Smooth muscle cell of the brain vasculature (primary cell): ENCODE measurements at regions not wholly inside any gene's neighbourhood (a gene's known extent, or its start where the extent isn't known, plus 50 kb on each side); places are given as distances from the start of the nearest gene placed in this dataset.
A peak's percentile ranks its signal among the peaks of the same experiment; 100 is the strongest.

ENCODE experiments used
- DNase-seq: peaks from one replicate; pipeline ENCODE4 v3.0.0-alpha.2; 2012; ENCODE audit warnings: low read depth, low spot score

DNA sequence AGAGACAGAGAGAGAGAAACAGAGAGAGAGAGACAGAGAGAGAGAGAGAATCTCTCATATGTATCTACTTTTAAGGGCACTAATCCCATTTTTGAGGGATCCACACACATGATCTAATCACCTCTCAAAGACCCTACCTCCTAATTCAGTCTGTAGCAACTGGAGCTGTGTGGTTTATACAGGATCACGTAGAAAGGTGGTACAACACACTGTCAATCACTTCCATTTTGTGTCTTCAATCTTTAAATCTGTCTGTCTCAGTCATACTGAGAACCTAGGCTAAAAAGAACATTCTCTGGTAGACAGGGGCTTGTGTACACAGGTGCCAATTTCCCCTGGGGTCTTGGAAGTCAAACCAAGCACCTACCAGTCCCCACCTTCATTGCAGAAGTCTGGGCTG is 229.9 kb downstream of the TGFB2 start:
- DNase-seq: no peak

DNA sequence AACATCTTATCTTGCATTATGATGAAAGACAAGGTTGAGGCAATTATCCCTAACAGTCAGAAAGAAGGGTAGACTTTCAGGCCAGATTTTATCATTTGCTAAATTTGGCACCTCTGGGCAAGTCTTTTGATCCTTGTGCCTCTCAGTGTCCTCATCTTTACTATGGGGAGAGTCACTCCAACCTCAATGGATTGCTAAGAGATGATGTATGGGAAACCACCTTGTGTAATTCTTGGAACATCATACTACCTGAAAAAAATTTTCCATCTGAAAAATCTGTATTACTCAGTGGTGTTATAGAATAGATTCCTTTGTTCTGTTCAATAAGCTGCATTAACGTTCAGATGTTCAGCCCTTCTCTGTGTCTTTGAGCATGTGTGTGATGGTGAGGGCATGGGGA is 230.7 kb downstream of the TGFB2 start:
- no peak for DNase-seq

DNA sequence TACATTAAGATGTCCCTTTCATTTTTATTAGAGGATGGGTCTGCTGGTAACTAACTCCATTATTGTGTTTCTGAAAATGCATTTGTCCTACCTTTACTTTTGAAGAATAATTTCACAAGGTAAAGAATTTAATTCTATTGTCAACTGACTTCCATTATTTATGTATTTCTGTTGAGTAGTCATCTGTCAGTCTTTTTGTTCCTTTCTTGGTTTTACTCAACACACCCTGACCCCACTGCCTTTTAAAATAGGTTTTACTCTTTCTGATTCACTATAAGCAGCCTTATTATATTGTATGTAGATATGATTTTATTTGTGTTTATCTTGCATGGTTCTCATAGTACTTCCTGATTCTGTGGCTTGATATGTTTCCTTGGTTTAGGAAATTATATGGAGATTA is 237.5 kb downstream of the TGFB2 start:
- DNase-seq: no peak

DNA sequence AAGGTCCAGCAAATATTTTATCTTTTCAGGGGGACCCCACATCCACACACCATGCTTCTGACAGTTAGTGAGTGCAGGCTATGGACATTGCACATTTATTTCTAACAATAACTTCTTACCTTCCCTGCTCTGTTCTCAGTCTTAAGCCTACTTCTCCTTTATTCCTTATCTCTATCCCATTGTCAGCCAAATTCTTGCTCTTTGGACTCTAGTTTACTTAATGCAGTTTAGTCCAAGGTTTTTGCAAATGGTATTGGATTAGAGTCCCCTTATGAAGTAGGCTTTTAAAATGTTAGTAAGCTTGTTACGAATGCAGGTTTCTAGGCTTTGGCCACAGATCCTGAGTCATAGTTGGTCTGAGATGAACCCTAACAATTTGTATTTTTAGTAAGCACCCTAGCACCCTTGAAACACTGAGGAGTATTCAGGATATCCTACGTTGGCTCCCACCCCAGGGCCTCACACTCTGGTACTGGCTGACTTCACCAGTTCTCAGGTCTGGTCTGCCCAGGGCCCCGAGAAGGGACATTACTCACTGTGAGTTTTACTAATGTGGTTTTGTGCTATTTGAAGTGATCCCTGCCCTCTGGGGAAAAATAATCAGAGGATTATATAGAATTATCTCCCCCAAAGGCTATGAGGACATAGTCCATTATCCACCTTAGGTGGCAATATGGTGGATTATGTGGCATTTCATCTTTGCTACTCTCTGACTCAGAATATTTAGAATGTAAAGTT is 239.5 kb downstream of the TGFB2 start:
- DNase-seq: no peak

DNA sequence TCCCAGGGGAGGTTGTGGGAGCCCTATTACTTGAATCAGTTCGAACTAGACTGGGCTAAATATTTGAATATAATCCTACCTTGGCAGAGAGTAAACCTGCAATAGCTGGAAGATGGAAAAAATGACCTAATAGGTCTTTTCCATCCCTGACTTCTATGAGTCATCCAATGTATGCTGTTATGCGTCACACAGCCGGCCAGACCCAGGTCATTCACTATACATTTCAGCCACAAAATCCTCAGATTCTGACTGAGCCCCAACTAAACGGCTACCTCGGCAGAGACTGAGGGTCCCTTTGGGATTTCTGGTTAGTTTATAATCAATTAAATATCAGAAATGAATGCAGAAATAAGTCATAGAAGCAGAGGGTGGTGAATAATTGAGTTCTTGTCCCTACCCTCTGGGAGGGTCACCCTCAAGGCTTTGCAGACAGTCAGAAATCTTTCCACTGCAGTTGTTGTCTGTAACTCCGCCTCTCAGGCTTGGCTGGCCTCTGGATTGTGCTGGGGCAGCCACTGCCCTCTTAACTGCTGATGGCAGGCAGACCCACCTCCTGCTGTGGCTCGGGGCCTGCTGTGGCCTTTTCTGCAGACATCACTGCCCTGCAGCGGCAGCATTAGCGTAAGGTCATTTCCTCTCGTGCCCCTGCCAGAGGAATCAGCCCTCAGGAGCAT is 240.5 kb downstream of the TGFB2 start:
- peak; percentile 33 for DNase-seq

DNA sequence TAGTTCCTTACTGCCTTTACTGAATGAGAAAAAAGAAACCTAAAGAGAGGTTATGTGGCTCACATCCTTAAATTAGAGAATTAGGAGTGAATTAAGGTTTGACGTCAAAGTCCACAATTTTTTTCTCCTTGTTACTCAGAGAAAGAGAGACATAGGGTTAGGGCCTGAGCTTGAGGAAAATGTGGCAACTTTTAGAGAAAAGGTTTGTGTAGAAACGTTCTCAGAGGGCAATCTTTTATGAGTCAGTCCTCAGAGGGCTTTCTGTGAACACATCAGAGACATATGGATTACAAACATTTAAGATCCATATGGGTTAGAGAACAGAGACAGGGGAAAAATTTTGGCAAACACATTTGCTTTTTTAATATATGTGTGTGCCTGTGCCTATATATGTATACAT is 242.8 kb downstream of the TGFB2 start:
- no peak for DNase-seq

DNA sequence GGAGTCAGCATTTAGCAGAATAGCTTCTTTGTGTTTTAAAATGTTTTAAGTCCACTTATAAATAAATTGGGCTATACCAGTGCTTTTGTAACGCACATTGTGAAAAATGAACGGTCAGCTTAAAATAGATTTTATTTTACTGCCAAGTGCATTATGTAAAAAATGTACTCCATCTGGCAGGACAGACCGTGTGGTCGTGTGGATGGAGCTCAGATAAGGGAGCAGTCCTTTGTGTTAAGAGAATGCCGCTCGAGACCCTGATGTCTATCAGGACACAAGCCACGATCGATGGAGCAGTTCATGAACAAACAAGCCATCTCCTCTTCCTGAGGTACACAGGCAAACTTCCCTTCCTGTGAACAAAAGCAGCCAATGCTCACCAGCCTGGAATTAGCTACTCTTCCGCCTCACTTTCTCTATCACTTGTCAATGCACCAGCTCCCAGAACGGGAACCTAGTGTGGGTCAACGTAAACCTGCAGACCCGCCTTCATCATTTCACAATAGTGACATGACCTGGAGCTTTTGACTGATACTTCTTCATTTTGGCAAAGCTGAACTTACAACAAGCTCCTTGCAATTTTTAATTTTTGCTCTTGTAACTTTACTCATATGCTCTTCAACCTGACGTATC is 243.5 kb downstream of the TGFB2 start:
- no peak for DNase-seq

DNA sequence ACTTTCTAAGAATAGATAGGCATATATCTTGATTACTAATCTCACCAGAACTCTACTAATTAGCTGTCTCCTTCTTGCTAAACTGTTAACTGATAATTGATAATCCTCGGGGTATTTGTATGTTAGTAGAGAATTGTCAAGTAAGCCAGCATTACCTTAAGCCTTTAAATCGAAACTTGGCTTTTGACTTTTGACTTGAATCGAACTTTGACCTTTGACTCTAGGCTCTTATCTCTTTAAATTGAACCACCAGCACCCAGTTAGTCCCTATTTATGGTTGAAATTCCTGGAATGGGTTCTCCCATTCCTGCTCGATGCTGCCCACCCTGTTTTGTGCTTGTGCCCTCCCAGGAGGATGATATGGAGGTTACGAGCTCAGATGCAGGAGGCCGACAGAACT is 244.4 kb downstream of the TGFB2 start:
- DNase-seq: no peak

DNA sequence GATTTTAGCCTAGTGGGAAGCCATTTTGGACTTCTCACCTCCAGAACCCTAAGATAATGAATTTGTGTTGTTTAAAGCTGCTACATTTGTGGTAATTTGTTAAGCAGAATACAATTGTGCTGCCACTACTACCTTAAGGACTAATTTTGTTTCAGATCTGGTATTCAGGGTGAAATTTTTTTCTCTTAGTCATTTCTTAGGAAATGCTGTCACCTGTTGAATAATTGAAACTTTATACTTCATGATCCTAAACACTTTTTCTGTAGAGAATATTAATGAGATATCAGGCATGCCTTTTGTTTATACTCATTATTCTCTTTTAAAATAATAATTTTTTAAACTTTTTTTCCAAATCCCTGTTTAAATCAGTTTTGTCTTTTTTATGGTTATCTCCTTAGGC is 246.8 kb downstream of the TGFB2 start:
- DNase-seq: no peak

DNA sequence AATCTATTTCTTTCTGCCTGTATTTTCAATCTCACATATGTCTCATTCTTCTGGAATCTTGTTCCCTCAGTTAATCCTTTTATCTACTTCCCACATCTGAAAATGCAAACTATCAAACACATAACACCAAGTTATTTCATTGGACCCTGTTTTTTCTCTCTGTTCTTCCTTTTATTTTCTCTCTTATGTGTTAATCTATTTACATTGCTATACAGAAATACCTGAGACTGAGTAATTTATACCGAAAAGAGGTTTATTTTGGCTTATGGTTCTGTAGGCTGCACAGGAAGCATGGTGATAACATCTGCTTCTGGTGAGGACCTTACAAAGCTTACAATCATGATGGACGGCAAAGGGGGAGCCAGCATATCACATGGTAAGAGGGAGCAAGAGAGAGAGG is 247.6 kb downstream of the TGFB2 start:
- no peak for DNase-seq

DNA sequence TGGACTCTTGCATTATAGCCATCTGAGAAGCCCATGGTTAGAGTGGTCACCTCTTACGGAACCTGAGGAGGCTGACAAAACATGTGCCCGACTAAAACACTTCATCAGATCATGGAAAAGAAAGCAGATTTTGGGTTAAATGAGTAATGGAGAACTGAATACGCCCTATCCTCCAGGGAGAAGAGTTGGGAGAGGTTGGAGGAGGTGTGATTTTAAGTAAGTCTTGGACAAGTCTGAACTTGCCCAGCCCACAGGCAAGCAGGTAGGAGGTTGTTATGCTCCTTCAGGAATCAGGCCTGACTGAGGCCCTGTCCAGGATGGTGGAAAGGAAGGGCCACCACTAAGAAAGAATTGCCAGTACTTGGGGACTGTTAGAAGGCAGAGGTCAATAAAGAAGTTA is 255.8 kb downstream of the TGFB2 start:
- no peak for DNase-seq

DNA sequence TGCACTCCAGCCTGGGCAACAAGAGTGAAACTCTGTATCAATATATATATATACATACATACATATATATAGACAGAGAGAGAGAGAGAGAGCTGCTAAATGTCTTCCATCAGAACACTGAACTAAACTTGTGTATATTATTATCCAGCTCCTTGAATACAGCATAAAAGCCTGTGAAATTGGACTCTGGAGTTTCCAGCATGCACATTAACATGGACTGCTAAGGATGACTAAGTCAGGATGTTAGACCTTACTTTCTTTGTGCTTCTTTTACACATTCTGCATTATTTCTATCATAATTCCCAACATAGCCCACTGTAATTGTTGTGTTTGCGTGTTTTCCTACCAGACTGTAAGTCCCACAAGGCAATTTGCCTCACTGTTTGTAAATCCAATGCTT is 259.1 kb downstream of the TGFB2 start:
- no peak for DNase-seq

DNA sequence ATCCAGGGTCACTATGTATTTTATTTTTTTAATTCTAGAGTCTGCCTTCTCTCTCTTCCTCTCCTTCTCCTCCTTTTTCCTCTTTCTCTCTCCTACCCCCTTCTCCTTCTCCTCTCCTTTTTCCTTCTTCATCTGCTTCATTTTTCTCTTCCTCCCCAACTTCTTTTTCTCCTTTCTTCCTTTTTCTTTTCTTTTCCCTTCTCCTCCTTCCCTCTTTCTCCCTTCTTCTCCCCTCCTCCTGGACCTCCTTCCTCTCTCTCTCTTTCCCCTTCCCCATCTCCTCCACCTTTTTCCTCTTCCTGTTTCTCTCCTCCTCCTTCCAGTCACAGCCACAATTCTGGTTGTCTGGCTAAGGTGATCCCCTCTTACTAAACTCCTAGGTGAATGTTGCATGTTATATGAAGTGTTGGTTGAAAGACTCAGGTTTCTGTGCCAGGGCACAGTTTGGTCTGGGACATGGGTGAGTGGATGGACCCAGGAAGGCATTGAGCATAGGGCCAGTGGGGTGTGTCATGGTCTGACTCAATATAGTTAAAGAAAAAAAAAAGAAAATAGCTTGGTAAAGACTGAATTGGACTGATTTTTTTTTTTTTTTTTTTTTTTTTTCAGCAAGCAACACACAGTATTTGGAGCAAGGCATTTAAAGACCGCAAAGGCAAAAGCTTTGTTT is 266.9 kb downstream of the TGFB2 start:
- no peak for DNase-seq

DNA sequence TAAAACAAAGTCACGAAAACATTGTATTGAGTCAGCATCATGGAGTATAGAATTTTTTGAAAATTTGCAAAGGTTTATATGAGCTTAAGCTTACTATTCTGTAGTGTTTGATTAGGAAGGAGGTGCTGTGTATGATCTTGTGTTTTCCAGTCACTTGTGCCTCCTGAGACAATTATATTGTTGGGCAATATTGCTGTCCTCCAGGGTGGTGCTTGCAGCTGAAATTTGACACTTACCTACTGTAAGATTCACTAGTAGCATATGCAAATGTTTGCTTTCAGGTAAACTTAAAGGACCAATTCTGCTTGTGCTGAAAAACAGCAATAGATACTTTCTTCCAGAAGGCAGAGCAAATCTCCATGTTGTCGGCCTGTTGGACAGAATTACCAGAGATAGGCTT is 268.0 kb downstream of the TGFB2 start:
- DNase-seq: no peak

DNA sequence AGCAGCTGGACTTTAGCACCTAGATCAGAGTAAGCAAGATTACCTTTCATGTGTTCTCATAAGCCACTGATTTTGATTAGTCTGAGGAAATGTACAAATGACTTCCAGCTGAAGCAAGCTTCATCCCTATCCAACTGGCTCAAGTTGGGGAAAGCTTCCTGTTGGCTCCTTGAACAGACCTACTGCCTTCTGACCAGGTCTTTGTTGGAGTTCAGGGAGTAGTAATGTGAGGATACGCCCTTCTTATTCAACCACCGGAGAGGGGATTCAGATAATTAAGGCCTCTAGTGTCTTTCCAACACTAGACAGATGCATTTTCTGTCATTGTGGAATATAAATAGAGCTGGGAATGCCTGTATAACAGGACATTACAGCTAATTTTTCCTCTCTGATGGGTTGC is 268.9 kb downstream of the TGFB2 start:
- DNase-seq: no peak

DNA sequence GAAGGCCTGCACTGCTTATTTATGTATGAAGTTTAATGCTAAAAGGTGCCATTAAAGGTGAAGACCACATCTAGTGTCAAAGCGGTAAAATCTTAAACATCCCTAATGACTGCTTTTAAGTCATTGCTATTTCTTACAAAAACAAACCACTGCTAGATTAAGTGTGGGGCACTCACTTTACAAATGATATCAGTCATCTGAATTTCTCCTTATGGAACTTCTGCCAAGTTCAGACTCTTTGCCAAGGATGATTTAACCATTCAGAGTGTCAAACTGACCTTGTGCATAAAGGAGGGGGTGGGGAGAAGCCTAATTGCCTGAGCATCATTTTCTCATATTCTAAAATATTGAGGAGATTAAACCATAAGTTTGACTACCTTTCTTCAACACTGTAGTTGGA is 271.5 kb downstream of the TGFB2 start:
- no peak for DNase-seq

DNA sequence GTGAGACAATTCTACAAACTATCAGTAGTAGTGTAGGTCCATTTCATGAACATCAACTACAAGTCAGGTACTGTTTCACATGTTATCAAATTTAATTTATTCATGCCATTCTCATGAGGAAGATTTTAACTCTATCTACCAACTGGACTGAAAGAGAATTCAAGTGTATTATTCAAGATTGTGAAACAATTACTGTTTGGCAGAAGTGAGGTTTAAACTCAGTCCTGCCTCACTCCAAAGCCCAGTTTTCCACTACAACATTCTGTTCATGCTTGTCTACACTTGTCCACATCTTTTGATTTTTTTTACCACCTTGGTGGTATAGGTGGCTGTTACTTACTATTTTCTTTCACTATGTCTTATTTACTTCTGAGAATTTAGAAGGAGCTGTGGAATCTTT is 272.9 kb downstream of the TGFB2 start:
- DNase-seq: no peak

DNA sequence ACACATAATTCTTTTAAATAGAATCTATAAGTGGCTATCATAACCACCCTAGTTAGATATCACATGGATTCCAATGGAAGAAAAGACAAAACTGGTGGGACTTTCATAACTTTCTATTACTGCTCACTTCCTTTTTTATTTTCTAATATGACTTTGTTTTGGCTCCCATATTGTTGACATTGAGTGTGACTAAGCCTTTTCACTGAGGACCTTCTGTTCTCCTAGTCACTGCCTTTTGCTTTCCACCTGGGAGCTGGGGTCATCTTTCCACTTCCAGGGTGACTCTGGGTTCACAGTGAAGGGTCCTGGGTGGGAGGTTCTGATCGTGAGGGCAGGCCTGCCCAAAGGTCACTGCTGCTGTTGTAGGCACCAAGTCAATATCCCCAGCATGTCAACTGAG is 275.8 kb downstream of the TGFB2 start:
- no peak for DNase-seq

DNA sequence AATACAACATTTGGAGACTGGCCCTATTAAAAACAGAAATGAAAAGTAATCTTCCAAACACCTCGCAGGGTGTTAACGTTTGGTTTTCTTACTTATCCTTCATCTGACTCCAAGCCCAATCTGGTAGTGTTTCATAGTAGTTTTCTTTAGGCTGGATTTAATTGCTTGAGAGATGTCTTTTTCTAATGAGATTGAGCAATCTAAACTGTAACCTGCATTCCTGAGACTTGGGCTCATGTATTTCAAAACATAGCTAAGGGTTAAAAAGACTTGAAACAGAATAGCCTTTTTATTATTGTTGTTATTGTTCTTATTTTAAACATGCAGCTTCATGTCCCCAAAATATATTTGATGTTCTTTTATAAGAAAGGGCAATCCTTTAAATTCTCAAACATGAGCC is 278.9 kb downstream of the TGFB2 start:
- DNase-seq: no peak

DNA sequence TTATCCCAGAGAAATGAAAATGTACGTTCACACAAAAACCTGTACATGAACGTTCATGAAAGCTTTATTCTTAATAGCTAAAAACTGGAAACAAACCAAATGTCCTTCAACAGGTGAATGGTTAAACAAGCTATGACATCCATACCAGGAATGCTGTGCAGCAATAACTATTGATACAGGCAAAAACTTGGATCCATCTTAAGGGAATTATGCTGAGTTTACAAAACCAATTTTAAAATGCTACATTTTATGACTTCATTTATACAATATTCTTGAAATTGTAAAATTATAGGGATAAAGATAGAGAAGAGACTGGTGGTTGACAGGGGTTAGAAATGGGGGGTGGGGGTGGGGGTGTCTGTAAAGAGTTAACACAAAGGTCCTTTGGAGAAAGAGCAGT is 280.3 kb downstream of the TGFB2 start:
- DNase-seq: no peak

DNA sequence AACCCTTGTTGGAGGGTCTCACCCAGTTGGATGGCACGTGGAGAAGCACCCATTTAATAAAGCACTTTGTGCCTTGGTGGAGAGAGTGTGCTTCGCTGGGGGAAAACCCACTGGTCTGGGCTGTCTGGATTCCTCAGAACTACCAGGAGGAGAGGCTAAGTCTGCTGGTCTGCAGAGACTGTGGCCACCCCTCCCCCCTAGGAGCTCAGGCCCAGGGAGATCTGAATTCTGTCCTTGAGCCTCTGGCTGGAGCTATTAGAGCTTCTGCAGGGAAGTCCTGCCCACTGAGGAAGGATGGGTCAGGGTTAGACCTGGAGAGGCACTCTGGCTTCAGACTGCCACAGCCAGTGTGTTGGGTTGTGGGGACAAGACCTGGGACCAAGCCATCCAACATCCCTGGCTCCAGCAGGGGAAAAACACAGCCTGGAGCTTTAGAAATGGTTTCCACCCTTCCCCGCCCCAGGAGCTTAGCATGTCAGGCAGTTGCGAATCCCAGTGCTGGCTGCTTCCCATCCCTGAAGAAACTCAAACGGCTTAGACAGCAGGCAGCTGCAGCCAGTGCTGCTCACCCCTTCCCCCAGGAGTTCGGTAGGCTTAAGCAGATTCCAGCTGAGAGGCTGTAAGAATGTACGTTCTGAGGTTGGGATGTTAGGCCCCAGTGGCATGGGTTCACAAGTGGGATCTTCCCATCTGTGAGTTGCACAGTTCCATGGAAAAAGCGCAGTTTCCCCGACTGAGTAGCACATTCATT is 288.3 kb downstream of the TGFB2 start:
- no peak for DNase-seq

DNA sequence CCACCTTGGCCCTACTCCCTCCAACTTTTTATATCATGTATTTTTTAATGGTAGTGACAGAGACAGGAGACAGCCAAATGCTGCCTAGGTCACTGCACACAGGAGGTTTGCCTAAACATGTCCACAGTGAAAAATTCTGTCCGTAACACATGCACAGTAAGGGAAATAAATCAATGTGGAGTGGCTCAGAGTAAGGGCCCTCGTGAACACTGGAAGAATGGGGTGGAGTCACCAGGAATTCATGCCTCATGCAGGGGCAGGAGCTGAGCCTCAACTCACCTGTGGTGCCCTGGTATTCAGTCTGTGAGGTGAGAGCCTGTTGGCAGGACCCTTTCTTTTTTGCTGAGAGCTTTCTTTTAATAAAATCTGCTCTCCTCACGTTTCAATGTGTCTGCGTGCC is 289.1 kb downstream of the TGFB2 start:
- no peak for DNase-seq
